Osteocyte (in vitro differentiated cells): ENCODE measurements at regions not wholly inside any gene's neighbourhood (a gene's known extent, or its start where the extent isn't known, plus 50 kb on each side); places are given as distances from the start of the nearest gene placed in this dataset.

ENCODE experiments used
- DNase-seq: peaks from one replicate; pipeline ENCODE4 v3.0.0; 2021; ENCODE audit warnings: mixed read lengths; ENCODE audit not compliant: unreplicated experiment; ENCODE audit errors: extremely low spot score
- H3K27ac Mint-ChIP-seq: one replicate; pipeline ENCODE4 v1.8.0; 2021; ENCODE audit warnings: mild to moderate bottlenecking, mixed read lengths; ENCODE audit not compliant: unreplicated experiment
- H3K27me3 Mint-ChIP-seq: one replicate; pipeline ENCODE4 v1.8.0; 2021; ENCODE audit warnings: mixed read lengths; ENCODE audit not compliant: unreplicated experiment
- H3K36me3 Mint-ChIP-seq: one replicate; pipeline ENCODE4 v1.8.0; 2021; ENCODE audit warnings: mixed read lengths; ENCODE audit not compliant: unreplicated experiment
- H3K4me1 Mint-ChIP-seq: one replicate; pipeline ENCODE4 v1.8.0; 2021; ENCODE audit warnings: mixed read lengths; ENCODE audit not compliant: unreplicated experiment
- H3K4me3 Mint-ChIP-seq: one replicate; pipeline ENCODE4 v1.8.0; 2021; ENCODE audit warnings: mild to moderate bottlenecking, moderate library complexity, mixed read lengths; ENCODE audit not compliant: unreplicated experiment
- H3K9me3 Mint-ChIP-seq: one replicate; pipeline ENCODE4 v1.8.0; 2021; ENCODE audit warnings: mixed read lengths; ENCODE audit not compliant: unreplicated experiment
- TF ChIP-seq, protein P1 (sequence below): fragments of 200-600 bp; sonication (generic); IDR thresholded peaks from 2 replicates; pipeline ENCODE4 v1.5.0; 2021; ENCODE audit warnings: antibody characterized with exemption, mild to moderate bottlenecking, moderate library complexity

- Mint-ChIP-seq H3K4me3 (no peak overlapping the region), H3K27ac (peak overlapping the region; percentile 36), H3K27me3 (no peaks in the 10 kb centered on the region), H3K9me3 (no peaks in the 10 kb centered on the region), H3K36me3 (no peaks in the 10 kb centered on the region), H3K4me1 (peaks cover 27% of the 10 kb centered on the region)
- DNase-seq, result no peak
- TF ChIP-seq, protein P1, sequence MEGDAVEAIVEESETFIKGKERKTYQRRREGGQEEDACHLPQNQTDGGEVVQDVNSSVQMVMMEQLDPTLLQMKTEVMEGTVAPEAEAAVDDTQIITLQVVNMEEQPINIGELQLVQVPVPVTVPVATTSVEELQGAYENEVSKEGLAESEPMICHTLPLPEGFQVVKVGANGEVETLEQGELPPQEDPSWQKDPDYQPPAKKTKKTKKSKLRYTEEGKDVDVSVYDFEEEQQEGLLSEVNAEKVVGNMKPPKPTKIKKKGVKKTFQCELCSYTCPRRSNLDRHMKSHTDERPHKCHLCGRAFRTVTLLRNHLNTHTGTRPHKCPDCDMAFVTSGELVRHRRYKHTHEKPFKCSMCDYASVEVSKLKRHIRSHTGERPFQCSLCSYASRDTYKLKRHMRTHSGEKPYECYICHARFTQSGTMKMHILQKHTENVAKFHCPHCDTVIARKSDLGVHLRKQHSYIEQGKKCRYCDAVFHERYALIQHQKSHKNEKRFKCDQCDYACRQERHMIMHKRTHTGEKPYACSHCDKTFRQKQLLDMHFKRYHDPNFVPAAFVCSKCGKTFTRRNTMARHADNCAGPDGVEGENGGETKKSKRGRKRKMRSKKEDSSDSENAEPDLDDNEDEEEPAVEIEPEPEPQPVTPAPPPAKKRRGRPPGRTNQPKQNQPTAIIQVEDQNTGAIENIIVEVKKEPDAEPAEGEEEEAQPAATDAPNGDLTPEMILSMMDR, result no peak
Observed at GRCh38 chr7:82566752-82567151, 123.2 kb upstream of the CACNA2D1 start.

- Mint-ChIP-seq H3K9me3 (no peaks in the 10 kb centered on the region), H3K4me1 (peaks cover 28% of the 10 kb centered on the region), H3K27me3 (no peaks in the 10 kb centered on the region), H3K36me3 (no peaks in the 10 kb centered on the region), H3K4me3 (no peak overlapping the region), H3K27ac (peak overlapping the region; percentile 23)
- TF ChIP-seq, protein P1, result no peak
- DNase-seq, result no peak
Observed at GRCh38 chr7:82562716-82563404, 119.3 kb upstream of the CACNA2D1 start.

DNA sequence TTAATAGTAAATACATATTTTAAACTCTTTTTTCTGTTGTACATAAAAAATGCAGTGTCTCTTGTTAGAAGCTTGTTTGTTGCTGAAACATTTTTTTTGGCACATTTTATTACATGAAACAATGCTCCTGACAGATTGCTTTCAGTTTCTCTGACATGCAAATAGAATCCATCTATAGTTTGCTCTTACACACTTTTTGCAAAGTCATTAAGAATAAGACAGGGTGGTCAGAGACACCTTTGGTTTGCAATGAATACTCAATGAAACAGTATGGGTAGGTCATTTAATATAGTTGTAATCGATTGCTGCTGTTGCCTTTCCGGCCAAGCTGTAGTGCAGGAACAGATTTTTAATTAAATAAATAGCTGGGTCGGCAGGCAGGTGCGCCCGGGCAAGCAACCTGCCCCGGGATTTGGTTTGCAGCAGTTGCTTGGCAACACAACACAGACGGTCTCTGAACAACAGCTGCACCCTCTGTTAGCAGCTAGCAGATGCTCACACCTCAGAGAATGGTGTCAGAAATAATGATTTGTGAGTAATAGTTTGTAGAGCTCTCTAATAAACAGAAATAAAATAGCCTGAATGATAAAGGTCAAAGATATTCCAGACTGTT, 115.7 kb upstream of the CACNA2D1 start:
- TF ChIP-seq, protein P1, result no peak
- Mint-ChIP-seq H3K9me3 (peaks cover 13% of the 10 kb centered on the region), H3K4me1 (peaks cover 17% of the 10 kb centered on the region), H3K4me3 (no peak overlapping the region), H3K27me3 (no peaks in the 10 kb centered on the region), H3K36me3 (peaks cover 4% of the 10 kb centered on the region), H3K27ac (no peak overlapping the region)
- no peak for DNase-seq

DNA sequence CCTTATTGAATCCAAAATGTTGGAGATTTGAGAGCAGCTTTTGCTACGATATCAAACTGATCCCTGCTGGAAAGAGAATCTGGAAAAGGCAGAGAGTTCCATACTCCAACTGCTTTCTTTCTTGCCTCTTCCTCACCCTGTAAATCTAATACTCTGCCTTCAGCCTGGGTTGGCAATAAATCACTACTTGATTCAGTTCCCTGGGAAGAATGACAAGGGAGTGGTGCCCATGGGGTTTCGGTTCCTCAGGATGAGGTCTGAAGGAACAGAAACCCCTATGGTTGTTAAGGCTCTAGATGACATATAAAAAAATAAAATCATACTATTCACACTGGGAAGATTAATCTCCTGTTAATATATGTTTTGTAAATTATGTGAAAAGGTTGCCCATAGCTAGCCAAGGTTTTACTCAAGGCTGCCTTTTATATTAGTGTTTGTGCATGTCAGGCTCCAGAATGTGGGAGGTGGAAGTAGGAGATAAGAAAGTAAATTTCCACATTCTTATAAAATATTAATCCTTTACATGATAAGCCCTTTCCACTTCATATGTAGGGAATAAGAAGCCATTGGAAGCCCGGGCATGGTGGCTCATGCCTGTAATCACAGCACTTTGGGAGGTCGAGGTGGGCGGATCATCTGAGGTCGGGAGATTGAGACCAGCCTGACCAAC, 106.2 kb upstream of the CACNA2D1 start:
- no peaks in the 10 kb centered on the region for H3K36me3 Mint-ChIP-seq
- H3K27ac Mint-ChIP-seq, result no peak overlapping the region
- peaks cover 7% of the 10 kb centered on the region for H3K4me1 Mint-ChIP-seq
- H3K4me3 Mint-ChIP-seq, result no peak overlapping the region
- no peak for DNase-seq
- no peaks in the 10 kb centered on the region for H3K27me3 Mint-ChIP-seq
- H3K9me3 Mint-ChIP-seq, result peaks cover 24% of the 10 kb centered on the region
- TF ChIP-seq, protein P1, result no peak

GRCh38 chr7:82548141-82548688, 104.6 kb upstream of the CACNA2D1 start:
- Mint-ChIP-seq H3K4me3 (no peak overlapping the region), H3K27ac (no peak overlapping the region), H3K4me1 (peaks cover 7% of the 10 kb centered on the region), H3K36me3 (no peaks in the 10 kb centered on the region), H3K27me3 (no peaks in the 10 kb centered on the region), H3K9me3 (peaks cover 12% of the 10 kb centered on the region)
- DNase-seq, result no peak
- TF ChIP-seq, protein P1, result no peak
